Suprapubic skin (tissue), 3 donors: ENCODE measurements at regions not wholly inside any gene's neighbourhood (a gene's known extent, or its start where the extent isn't known, plus 50 kb on each side); places are given as distances from the start of the nearest gene placed in this dataset.

Experiments used
- CTCF ChIP-seq, 2 donors: fragments of 200-600 bp in 1 of 2; fragments of 450-650 bp in 1 of 2; sonication (generic) in 1 of 2; IDR thresholded peaks; one replicate each; pipeline ENCODE4 v1.5.1; 2016 to 2019; ENCODE audit warnings: antibody characterized with exemption in 2 of 2, mild to moderate bottlenecking in 1 of 2, moderate library complexity in 1 of 2
- POLR2AphosphoS5 ChIP-seq, 3 donors: sonication (generic); formaldehyde crosslinking; IDR thresholded peaks; one replicate each; pipeline ENCODE4 v1.6.1; 2017; ENCODE audit warnings: antibody characterized with exemption in 3 of 3

- TF ChIP-seq CTCF (IDR thresholded peaks at IDR 0.05) (no peak), POLR2AphosphoS5 (IDR thresholded peaks at IDR 0.05) (no peak)
Observed at GRCh38 chr14:27318774-27319420, 721.1 kb upstream of the NOVA1 start.
